ENCODE measurements at regions not wholly inside any gene's neighbourhood (a gene's known extent, or its start where the extent isn't known, plus 50 kb on each side); places are given as distances from the start of the nearest gene placed in this dataset.
"Not testable (repeated sequence)": the region's sequence is repeated elsewhere in the genome, so short reads cannot be mapped to it uniquely, and the experiment has no call there.

- no peak overlapping the region for H3K4me3 ChIP-seq (ENCODE audit: low read depth, low read length)
- DNase-seq (ENCODE audit: low read depth): no peak
These were observed 180.3 kb upstream of the TACR1 start for GRCh38 chr2:75379476-75380210.

GRCh38 chr2:75375646-75376582 lies 176.6 kb upstream of the TACR1 start:
- DNase-seq (ENCODE audit: low read depth): no peak
- no peak overlapping the region for H3K4me3 ChIP-seq (ENCODE audit: low read depth, low read length)
- TF ChIP-seq MYC (IDR thresholded peaks at IDR 0.05; ENCODE audit: low read depth, low read length) (no peak), MAX (IDR thresholded peaks at IDR 0.05; ENCODE audit: low read depth, low read length) (no peak), CTCF (IDR thresholded peaks at IDR 0.05; ENCODE audit: low read depth, low read length) (no peak), POLR2A (IDR thresholded peaks at IDR 0.05; ENCODE audit: extremely low read depth, insufficient read length) (no peak)

More at GRCh38 chr2:75379476-75380210, 180.3 kb upstream of the TACR1 start:
- TF ChIP-seq MYC (IDR thresholded peaks at IDR 0.05; ENCODE audit: low read depth, low read length): no peak
- TF ChIP-seq POLR2A (IDR thresholded peaks at IDR 0.05; ENCODE audit: extremely low read depth, insufficient read length): no peak
- no peak for TF ChIP-seq CTCF (IDR thresholded peaks at IDR 0.05; ENCODE audit: low read depth, low read length)
- no peak for TF ChIP-seq MAX (IDR thresholded peaks at IDR 0.05; ENCODE audit: low read depth, low read length)

- not testable (repeated sequence) for H3K4me3 ChIP-seq (ENCODE audit: low read depth, low read length)
These were observed 175.2 kb upstream of the TACR1 start for GRCh38 chr2:75374414-75374957.

GRCh38 chr2:75367401-75367800 lies 168.1 kb upstream of the TACR1 start:
- no peak for DNase-seq (ENCODE audit: low read depth)
- TF ChIP-seq MAX (IDR thresholded peaks at IDR 0.05; ENCODE audit: low read depth, low read length): no peak
- TF ChIP-seq POLR2A (IDR thresholded peaks at IDR 0.05; ENCODE audit: extremely low read depth, insufficient read length): no peak
- no peak for TF ChIP-seq CTCF (IDR thresholded peaks at IDR 0.05; ENCODE audit: low read depth, low read length)
- no peak for TF ChIP-seq MYC (IDR thresholded peaks at IDR 0.05; ENCODE audit: low read depth, low read length)
- no peak overlapping the region for H3K4me3 ChIP-seq (ENCODE audit: low read depth, low read length)

More at GRCh38 chr2:75374414-75374957, 175.2 kb upstream of the TACR1 start:
- DNase-seq (ENCODE audit: low read depth): not testable (repeated sequence)

- no peak for DNase-seq (ENCODE audit: low read depth)
- TF ChIP-seq CTCF (IDR thresholded peaks at IDR 0.05; ENCODE audit: low read depth, low read length): no peak
- TF ChIP-seq POLR2A (IDR thresholded peaks at IDR 0.05; ENCODE audit: extremely low read depth, insufficient read length): no peak
- TF ChIP-seq MYC (IDR thresholded peaks at IDR 0.05; ENCODE audit: low read depth, low read length): no peak
- TF ChIP-seq MAX (IDR thresholded peaks at IDR 0.05; ENCODE audit: low read depth, low read length): no peak
- no peak overlapping the region for H3K4me3 ChIP-seq (ENCODE audit: low read depth, low read length)
These were observed 162.2 kb upstream of the TACR1 start for GRCh38 chr2:75361486-75361885.

GRCh38 chr2:75360945-75361344 lies 161.6 kb upstream of the TACR1 start:
- no peak for TF ChIP-seq POLR2A (IDR thresholded peaks at IDR 0.05; ENCODE audit: extremely low read depth, insufficient read length)
- TF ChIP-seq CTCF (IDR thresholded peaks at IDR 0.05; ENCODE audit: low read depth, low read length): no peak
- no peak for TF ChIP-seq MAX (IDR thresholded peaks at IDR 0.05; ENCODE audit: low read depth, low read length)
- TF ChIP-seq MYC (IDR thresholded peaks at IDR 0.05; ENCODE audit: low read depth, low read length): no peak
- no peak for DNase-seq (ENCODE audit: low read depth)
- H3K4me3 ChIP-seq (ENCODE audit: low read depth, low read length): no peak overlapping the region
